HepG2 (cell line): ENCODE measurements at regions not wholly inside any gene's neighbourhood (a gene's known extent, or its start where the extent isn't known, plus 50 kb on each side); places are given as distances from the start of the nearest gene placed in this dataset.
"Not testable (repeated sequence)": the region's sequence is repeated elsewhere in the genome, so short reads cannot be mapped to it uniquely, and the experiment has no call there.

Source experiments
- ATAC-seq: fragments of 200-7000 bp; cut with Tn5 transposase; 3 replicates; pipeline ENCODE4 v1.9.1; 2020; ENCODE audit warnings: mild to moderate bottlenecking, moderate library complexity
- BruUV-seq: library from RNA; stranded (reverse); fragments of 400-500 nt; replicated peaks from 2 replicates; lab custom pipeline; 2021; lab: Mats Ljungman, UMichigan
- CTCF ChIA-PET: fragments of 300-600 bp; formaldehyde crosslinking; extraction: SDS; loops from one replicate; lab custom pipeline; 2021; ENCODE audit warnings: low total read pairs, inconsistent platforms, low intra/inter-chr PET ratio; lab: Yijun Ruan, JAX
- POLR2A ChIA-PET: fragments of 350-600 bp; sonication (Branson Sonifier 250); formaldehyde crosslinking; loops from one replicate; lab custom pipeline; 2020; ENCODE audit warnings: antibody characterized with exemption, inconsistent platforms; lab: Yijun Ruan, JAX
- DNase-seq: peaks from one replicate; pipeline ENCODE4 v3.0.0-alpha.2; 2015; ENCODE audit warnings: low spot score
- FAIRE-seq: peaks from 3 replicates; lab custom pipeline; 2011; peaks lifted over from hg19 to GRCh38; lab: Jason Lieb, UNC
- H2AFZ ChIP-seq: one replicate; pipeline ENCODE4 v1.6.1; 2011; ENCODE audit warnings: low read length, inconsistent platforms
- H3K27ac ChIP-seq: fragments of 300-600 bp; 3 replicates; pipeline ENCODE4 v1.8.0; 2011; ENCODE audit warnings: mixed run types, mild to moderate bottlenecking, mixed read lengths, low read length, inconsistent platforms; ENCODE audit not compliant: insufficient read depth; ENCODE audit errors: extremely low read length
- H3K27me3 ChIP-seq, 2 experiments: fragments of 200-600 bp in 1 of 2; 2 replicates in 1 of 2; 3 replicates in 1 of 2; pipeline versions ENCODE4 v1.6.0 to v1.8.0; 2011; ENCODE audit warnings: low read length in 2 of 2, mild to moderate bottlenecking in 2 of 2, moderate library complexity in 2 of 2, inconsistent platforms in 1 of 2; ENCODE audit not compliant: insufficient read depth in 2 of 2, control insufficient read depth in 1 of 2
- H3K36me3 ChIP-seq, 2 experiments: fragments of 200-600 bp in 1 of 2; replicated peaks in 1 of 2; 2 replicates in 1 of 2; 3 replicates in 1 of 2; pipeline versions ENCODE4 v1.5.1 to v1.8.0; 2011; ENCODE audit warnings: low read length in 2 of 2, inconsistent platforms in 1 of 2; ENCODE audit not compliant: insufficient read depth in 2 of 2, control insufficient read depth in 1 of 2
- H3K4me1 ChIP-seq: 2 replicates; pipeline ENCODE4 v1.5.1; 2012; ENCODE audit warnings: low read length, inconsistent platforms; ENCODE audit not compliant: insufficient read depth
- H3K4me2 ChIP-seq: 2 replicates; pipeline ENCODE4 v1.6.0; 2011; ENCODE audit warnings: low read depth, low read length, inconsistent platforms
- H3K4me3 ChIP-seq, 3 experiments: fragments of 200-600 bp in 1 of 3; sonication (generic), shearing (Covaris generic) in 1 of 3; replicated peaks in 1 of 3; 2 replicates each; pipeline ENCODE4 v1.5.1; 2011 to 2016; ENCODE audit warnings: low read length in 3 of 3, inconsistent platforms in 2 of 3, low read depth in 2 of 3, mild to moderate bottlenecking in 2 of 3, control low read depth in 1 of 3, mixed read lengths in 1 of 3; ENCODE audit not compliant: insufficient read depth in 1 of 3
- H3K79me2 ChIP-seq: one replicate; pipeline ENCODE4 v1.6.1; 2011; ENCODE audit warnings: low read length, inconsistent platforms; ENCODE audit not compliant: insufficient read depth
- H3K9ac ChIP-seq: 2 replicates; pipeline ENCODE4 v1.6.0; 2011; ENCODE audit warnings: mild to moderate bottlenecking, low read depth, low read length, inconsistent platforms; ENCODE audit not compliant: insufficient read depth
- H3K9me3 ChIP-seq: 2 replicates; pipeline ENCODE4 v1.5.1; 2012; ENCODE audit warnings: mild to moderate bottlenecking, low read length
- H4K20me1 ChIP-seq: 2 replicates; pipeline ENCODE4 v1.6.0; 2011; ENCODE audit warnings: inconsistent platforms, mild to moderate bottlenecking, low read length, moderate library complexity; ENCODE audit not compliant: insufficient read depth
- ARNT ChIP-seq: fragments of 450-650 bp; IDR thresholded peaks from 2 replicates; pipeline ENCODE4 v1.6.1; 2017
- MAZ ChIP-seq, 2 experiments: sonication (generic) in 1 of 2; formaldehyde crosslinking in 1 of 2; IDR thresholded peaks; 2 replicates each; pipeline versions ENCODE4 v1.5.0 to v1.6.1; 2012 to 2020; ENCODE audit warnings: low read depth in 2 of 2, mild to moderate bottlenecking in 2 of 2, borderline replicate concordance in 1 of 2, improper control_type of control experiment in 1 of 2, low read length in 1 of 2, missing genetic modification reagents in 1 of 2, moderate library complexity in 1 of 2
- RXRB ChIP-seq: IDR thresholded peaks from 2 replicates; pipeline ENCODE4 v1.6.1; 2016; ENCODE audit warnings: borderline replicate concordance, missing genetic modification reagents, missing compliant biosample characterization
- SIX1 ChIP-seq: sonication (generic); formaldehyde crosslinking; IDR thresholded peaks from 2 replicates; pipeline ENCODE4 v1.4.0; 2020; ENCODE audit warnings: missing genetic modification reagents, borderline replicate concordance
- ZFP62 ChIP-seq: sonication (generic); formaldehyde crosslinking; IDR thresholded peaks from 2 replicates; pipeline ENCODE4 v1.4.0; 2020; ENCODE audit warnings: missing genetic modification reagents
- ZIK1 ChIP-seq: sonication (generic); formaldehyde crosslinking; IDR thresholded peaks from 2 replicates; pipeline ENCODE4 v1.5.0; 2020; ENCODE audit warnings: mild to moderate bottlenecking, low read depth, missing genetic modification reagents, borderline replicate concordance
- ZNF10 ChIP-seq: sonication (generic); formaldehyde crosslinking; IDR thresholded peaks from 2 replicates; pipeline ENCODE4 v1.4.0; 2020; ENCODE audit warnings: mild to moderate bottlenecking, low read depth, missing genetic modification reagents, borderline replicate concordance
- ZNF367 ChIP-seq: sonication (generic); formaldehyde crosslinking; IDR thresholded peaks from 2 replicates; pipeline ENCODE4 v1.4.0; 2020; ENCODE audit warnings: missing genetic modification reagents, borderline replicate concordance
- WGBS: methylation state at CpG from one replicate; pipeline ENCODE4 v1.1.6; 2017; ENCODE audit warnings: low lambda C conversion rate; 5-methylcytosine and 5-hydroxymethylcytosine counted together
- in situ Hi-C: cut with HindIII; loops from 2 replicates; pipeline ENCODE4 v1.10.0; 2017; ENCODE audit warnings: low pct_unique_long_range_greater_than_20kb; ENCODE audit not compliant: extremely low pct_ligation_motif_present
- intact Hi-C: fragments of 100-400 bp; cut with micrococcal nuclease; formaldehyde crosslinking; loops from one replicate; pipeline ENCODE4 v1.10.0; 2022; ENCODE audit not compliant: unreplicated experiment
- TF ChIP-seq, protein P1 (sequence below): sonication (generic); formaldehyde crosslinking; IDR thresholded peaks from 2 replicates; pipeline ENCODE4 v1.4.0; 2020; ENCODE audit warnings: mild to moderate bottlenecking, missing genetic modification reagents

DNA sequence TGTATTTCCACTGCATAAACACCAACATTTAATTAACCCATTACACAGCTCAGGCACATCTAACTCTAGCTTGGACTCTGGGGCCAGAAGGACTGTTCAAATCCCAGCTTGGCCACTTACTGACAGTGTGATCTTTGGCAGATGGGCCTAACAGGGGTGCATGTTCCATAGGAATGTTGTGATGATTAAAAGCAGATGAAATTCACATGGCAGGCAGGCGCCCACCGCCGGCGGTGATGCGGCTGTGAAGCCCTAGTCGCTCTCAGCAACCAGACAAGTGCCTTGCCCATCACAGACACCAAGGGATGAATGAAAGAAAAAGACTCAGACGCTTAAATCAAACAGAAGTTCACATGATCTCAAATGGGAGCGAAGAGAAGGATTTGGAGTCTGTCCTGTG, 84.6 kb upstream of the WSB1 start:
- Histone ChIP-seq H3K36me3 (no peaks in the 10 kb centered on the region), H3K9me3 (peaks cover 6% of the 10 kb centered on the region; the same call in 1 of the 2 replicates), H3K4me2 (no peak overlapping the region), H4K20me1 (no peaks in the 10 kb centered on the region), H3K4me3 (no peak overlapping the region), H3K9ac (no peak overlapping the region), H2AFZ (no peak overlapping the region), H3K79me2 (no peaks in the 10 kb centered on the region), H3K4me1 (no peaks in the 10 kb centered on the region), H3K27ac (no peak overlapping the region), H3K27me3 (no peaks in the 10 kb centered on the region)
- DNase-seq (no peak), FAIRE-seq (no peak), ATAC-seq (no peak)
- intact Hi-C loops (no loop called here), in situ Hi-C loops (no loop called here)
- no TSS peak for BruUV-seq
- TF ChIP-seq, protein P1, sequence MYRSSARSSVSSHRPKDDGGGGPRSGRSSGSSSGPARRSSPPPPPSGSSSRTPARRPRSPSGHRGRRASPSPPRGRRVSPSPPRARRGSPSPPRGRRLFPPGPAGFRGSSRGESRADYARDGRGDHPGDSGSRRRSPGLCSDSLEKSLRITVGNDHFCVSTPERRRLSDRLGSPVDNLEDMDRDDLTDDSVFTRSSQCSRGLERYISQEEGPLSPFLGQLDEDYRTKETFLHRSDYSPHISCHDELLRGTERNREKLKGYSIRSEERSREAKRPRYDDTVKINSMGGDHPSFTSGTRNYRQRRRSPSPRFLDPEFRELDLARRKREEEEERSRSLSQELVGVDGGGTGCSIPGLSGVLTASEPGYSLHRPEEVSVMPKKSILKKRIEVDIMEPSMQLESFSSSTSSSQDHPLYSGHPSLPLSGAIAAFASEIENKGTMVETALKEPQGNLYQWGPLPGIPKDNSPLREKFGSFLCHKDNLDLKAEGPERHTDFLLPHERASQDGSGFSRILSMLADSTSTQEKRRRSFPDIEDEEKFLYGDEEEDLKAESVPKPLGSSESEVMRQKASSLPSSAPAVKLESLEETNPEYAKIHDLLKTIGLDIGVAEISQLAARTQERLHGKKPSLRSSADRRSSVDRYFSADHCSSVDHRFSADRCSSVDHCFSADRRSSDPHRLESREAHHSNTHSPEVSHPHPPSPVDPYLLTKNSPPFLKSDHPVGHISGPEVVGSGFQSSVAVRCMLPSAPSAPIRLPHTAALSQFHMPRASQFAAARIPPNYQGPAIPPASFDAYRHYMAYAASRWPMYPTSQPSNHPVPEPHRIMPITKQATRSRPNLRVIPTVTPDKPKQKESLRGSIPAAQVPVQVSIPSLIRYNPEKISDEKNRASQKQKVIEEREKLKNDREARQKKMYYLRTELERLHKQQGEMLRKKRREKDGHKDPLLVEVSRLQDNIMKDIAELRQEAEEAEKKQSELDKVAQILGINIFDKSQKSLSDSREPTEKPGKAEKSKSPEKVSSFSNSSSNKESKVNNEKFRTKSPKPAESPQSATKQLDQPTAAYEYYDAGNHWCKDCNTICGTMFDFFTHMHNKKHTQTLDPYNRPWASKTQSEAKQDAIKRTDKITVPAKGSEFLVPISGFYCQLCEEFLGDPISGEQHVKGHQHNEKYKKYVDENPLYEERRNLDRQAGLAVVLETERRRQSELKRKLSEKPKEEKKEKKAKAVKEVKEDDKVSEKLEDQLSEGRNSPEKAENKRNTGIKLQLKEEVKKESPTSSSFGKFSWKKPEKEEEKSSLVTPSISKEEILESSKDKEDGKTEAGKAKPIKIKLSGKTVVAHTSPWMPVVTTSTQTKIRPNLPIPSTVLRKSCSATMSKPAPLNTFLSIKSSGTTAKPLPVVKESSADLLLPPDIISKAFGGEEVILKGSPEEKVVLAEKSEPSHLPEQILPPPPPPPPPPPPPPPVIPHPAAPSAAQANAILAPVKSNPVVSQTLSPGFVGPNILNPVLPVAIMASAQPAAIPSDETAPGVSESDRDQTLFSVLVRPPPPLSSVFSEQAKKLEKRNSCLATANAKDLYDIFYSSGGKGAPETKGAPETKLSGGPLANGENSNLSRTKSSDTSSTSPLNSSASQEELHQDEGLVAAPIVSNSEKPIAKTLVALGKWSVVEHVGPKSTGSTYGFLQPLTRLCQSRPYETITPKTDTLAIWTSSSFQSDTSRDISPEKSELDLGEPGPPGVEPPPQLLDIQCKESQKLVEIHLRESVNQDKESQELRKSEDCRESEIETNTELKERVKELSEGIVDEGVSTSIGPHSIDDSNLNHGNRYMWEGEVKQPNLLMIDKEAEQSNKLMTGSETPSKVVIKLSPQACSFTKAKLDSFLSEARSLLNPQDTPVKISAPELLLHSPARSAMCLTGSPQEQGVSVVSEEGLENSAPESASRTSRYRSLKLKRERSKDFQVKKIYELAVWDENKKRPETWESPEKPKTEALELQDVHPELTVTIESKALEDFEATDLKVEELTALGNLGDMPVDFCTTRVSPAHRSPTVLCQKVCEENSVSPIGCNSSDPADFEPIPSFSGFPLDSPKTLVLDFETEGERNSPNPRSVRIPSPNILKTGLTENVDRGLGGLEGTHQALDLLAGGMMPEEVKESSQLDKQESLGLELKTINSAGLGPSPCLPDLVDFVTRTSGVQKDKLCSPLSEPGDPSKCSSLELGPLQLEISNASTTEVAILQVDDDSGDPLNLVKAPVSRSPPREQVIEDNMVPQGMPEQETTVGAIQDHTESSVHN (CRISPR knock-in tag): no peak
- no peak for TF ChIP-seq SIX1 (CRISPR knock-in tag)
- TF ChIP-seq ZNF367 (CRISPR knock-in tag): no peak
- TF ChIP-seq ARNT: no peak
- no peak for TF ChIP-seq MAZ (IDR thresholded peaks at IDR 0.05; ENCODE audit: borderline replicate concordance, low read depth, low read length)
- no peak for TF ChIP-seq MAZ (CRISPR knock-in tag; IDR thresholded peaks at IDR 0.05; ENCODE audit: low read depth)
- TF ChIP-seq RXRB: no peak
- TF ChIP-seq ZFP62 (CRISPR knock-in tag): no peak
- no peak for TF ChIP-seq ZNF10 (CRISPR knock-in tag)
- no peak for TF ChIP-seq ZIK1 (CRISPR knock-in tag)
- POLR2A ChIA-PET: no interaction called here
- CTCF ChIA-PET: no interaction called here
- WGBS: 41% methylated on average over 6 of the region's 8 CpGs

GRCh38 chr17:27210809-27211208, 83.1 kb upstream of the WSB1 start:
- POLR2A ChIA-PET, H3K79me2 ChIP-seq, CTCF ChIA-PET, intact Hi-C loops, H4K20me1 ChIP-seq, H3K27ac ChIP-seq, H3K27me3 ChIP-seq, H3K9ac ChIP-seq, H3K36me3 ChIP-seq, H2AFZ ChIP-seq, H3K4me1 ChIP-seq, DNase-seq, FAIRE-seq, ATAC-seq, H3K4me3 ChIP-seq, H3K9me3 ChIP-seq, BruUV-seq, in situ Hi-C loops, H3K4me2 ChIP-seq: not testable (repeated sequence)
- 80% methylated on average over 1 of the region's 5 CpGs for WGBS
